ENCODE measurements at regions not wholly inside any gene's neighbourhood (a gene's known extent, or its start where the extent isn't known, plus 50 kb on each side); places are given as distances from the start of the nearest gene placed in this dataset.

DNA sequence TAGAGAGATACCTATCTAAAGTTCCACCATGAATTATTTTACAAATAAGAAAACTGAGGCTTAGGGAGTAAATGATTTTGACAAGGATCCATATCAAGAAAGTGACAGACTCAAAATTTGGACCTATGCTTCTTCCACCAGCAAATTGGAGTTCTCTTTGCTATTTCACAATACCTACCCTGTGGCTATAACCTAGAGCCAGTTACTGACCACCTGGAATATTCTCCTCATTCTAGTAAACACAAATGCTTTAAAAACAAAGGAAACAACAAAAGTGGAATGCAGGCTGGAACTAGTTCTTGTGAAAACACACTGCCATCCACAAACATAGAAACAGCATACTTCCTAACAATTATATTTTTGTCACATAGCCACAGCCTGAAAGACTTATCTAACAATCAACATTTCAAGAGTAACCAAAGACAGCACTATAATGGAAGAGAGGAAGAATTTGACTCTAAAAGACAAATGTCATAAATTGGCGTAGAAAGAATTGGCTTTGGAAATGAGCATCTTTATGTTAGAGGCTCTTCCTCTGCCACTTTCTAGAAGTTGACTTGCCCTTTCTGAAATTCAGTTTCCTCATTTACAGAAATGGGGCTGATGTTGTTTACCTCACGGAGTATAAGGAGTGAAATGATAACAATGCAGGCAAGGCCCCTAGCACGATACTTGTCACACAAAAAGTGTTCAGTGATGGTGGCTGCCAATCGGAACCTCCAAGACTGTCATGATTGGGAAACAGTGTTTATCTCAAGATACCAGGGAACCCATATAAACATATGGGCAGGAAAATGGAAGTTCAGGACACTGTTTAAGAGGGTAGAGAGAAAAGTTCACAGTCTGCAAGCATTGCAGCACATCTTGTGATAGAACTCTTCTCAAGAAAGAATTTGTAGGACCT, 138.6 kb upstream of the LGR5 start:
- no peaks in the 10 kb centered on the region for H3K79me1 ChIP-seq (ENCODE audit: insufficient read depth, low read depth, low read length, poor library complexity, severe bottlenecking)
- no peak overlapping the region for H2AK5ac ChIP-seq (ENCODE audit: insufficient read length, low read length)
- H4K8ac ChIP-seq (replicated peaks; ENCODE audit: insufficient read length, low read depth, low read length): no peak overlapping the region
- H2BK120ac ChIP-seq (ENCODE audit: low read depth, low read length, poor library complexity, severe bottlenecking): no peak overlapping the region
- no peaks in the 10 kb centered on the region for H3K79me2 ChIP-seq (ENCODE audit: insufficient read depth, low read length)
- H3K9ac ChIP-seq (ENCODE audit: extremely low read depth, insufficient read length, low read length): no peak overlapping the region
- H2BK20ac ChIP-seq (ENCODE audit: low read depth, low read length, poor library complexity, severe bottlenecking): no peak overlapping the region
- H2BK15ac ChIP-seq (ENCODE audit: low read depth, low read length): no peak overlapping the region
- H3K23ac ChIP-seq (ENCODE audit: insufficient read length, low read depth, low read length): no peak overlapping the region
- H4K91ac ChIP-seq (ENCODE audit: insufficient read length, low read depth, low read length): no peak overlapping the region
- H3K9me3 ChIP-seq (ENCODE audit: control insufficient read depth, low read depth, low read length): no peaks in the 10 kb centered on the region
- Mint-ChIP-seq H3K27ac (0 out of 7 replicates have a peak overlapping the region, but pooled peaks of 1 of the 3 experiments have one; percentile 32), H3K4me3 (no peak overlapping the region), H3K36me3 (ENCODE audit: insufficient read depth in 1 of 3, low read depth in 3 of 3) (no peaks in the 10 kb centered on the region), H3K4me1 (no peaks in the 10 kb centered on the region), H3K9me3 (peaks cover 0 to 2% of the 10 kb centered on the region in 2 experiments; a peak in 2 of 5 replicates), H3K27me3 (ENCODE audit: low read depth) (no peaks in the 10 kb centered on the region)
- no peak overlapping the region for H3K27ac ChIP-seq (ENCODE audit: insufficient read length, low read depth, low read length)
- no CpG with 5 or more reads among the region's 4 CpGs for WGBS (ENCODE audit: extremely low coverage, insufficient read length, low lambda C conversion rate)
- no peak for DNase-seq
- no peak overlapping the region for H3T11ph ChIP-seq (ENCODE audit: low read length)
- no peak overlapping the region for H4K5ac ChIP-seq (ENCODE audit: insufficient read length, low read depth, low read length)
- H4K20me1 ChIP-seq (ENCODE audit: control insufficient read depth, insufficient read depth, insufficient read length): no peaks in the 10 kb centered on the region
- H3K14ac ChIP-seq (ENCODE audit: insufficient read depth, low read length): no peak overlapping the region
- H2AFZ ChIP-seq (ENCODE audit: low read length): no peak overlapping the region
- H3K23me2 ChIP-seq (ENCODE audit: insufficient read length, low read depth, low read length, poor library complexity, severe bottlenecking): no peaks in the 10 kb centered on the region
- H3K18ac ChIP-seq (ENCODE audit: insufficient read length, low read depth, low read length): no peak overlapping the region
- H3K4me2 ChIP-seq (ENCODE audit: insufficient read depth, insufficient read length, low read length): no peak overlapping the region
- TF ChIP-seq, protein P1, sequence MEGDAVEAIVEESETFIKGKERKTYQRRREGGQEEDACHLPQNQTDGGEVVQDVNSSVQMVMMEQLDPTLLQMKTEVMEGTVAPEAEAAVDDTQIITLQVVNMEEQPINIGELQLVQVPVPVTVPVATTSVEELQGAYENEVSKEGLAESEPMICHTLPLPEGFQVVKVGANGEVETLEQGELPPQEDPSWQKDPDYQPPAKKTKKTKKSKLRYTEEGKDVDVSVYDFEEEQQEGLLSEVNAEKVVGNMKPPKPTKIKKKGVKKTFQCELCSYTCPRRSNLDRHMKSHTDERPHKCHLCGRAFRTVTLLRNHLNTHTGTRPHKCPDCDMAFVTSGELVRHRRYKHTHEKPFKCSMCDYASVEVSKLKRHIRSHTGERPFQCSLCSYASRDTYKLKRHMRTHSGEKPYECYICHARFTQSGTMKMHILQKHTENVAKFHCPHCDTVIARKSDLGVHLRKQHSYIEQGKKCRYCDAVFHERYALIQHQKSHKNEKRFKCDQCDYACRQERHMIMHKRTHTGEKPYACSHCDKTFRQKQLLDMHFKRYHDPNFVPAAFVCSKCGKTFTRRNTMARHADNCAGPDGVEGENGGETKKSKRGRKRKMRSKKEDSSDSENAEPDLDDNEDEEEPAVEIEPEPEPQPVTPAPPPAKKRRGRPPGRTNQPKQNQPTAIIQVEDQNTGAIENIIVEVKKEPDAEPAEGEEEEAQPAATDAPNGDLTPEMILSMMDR (conservative IDR thresholded peaks at IDR 0.05): no peak
- H3K56ac ChIP-seq (ENCODE audit: insufficient read length, low read depth, low read length): no peak overlapping the region
- no peaks in the 10 kb centered on the region for H3K27me3 ChIP-seq (ENCODE audit: insufficient read depth, low read length)
- no peaks in the 10 kb centered on the region for H3K4me1 ChIP-seq (ENCODE audit: insufficient read depth, low read length)
- no peak overlapping the region for H3K4ac ChIP-seq (ENCODE audit: low read depth, low read length)
- H2BK5ac ChIP-seq (ENCODE audit: insufficient read length, low read length): no peak overlapping the region
- no peak overlapping the region for H2BK12ac ChIP-seq (ENCODE audit: insufficient read length, low read depth, low read length)
